ENCODE measurements at regions not wholly inside any gene's neighbourhood (a gene's known extent, or its start where the extent isn't known, plus 50 kb on each side); places are given as distances from the start of the nearest gene placed in this dataset.

DNA sequence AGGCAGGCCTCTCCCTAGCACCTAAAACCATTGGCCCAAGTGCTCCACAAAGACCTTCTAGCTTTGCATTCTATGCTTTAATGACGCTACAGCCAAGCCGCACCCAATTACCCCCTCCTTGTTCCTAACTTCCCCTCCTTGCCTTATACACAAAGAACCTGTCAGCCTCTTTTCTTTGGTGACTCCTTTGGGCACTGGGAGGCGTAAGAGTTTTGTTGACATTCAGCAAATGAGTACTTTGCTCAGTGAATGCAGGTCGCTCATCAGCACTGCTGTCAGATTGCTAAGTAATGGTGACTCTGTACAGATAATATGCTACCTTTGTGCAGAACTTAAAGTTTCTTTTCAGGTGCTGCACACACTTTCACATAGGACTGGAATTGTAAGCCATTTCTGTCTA lies 187.6 kb upstream of the FAM78B start:
- peaks cover 6 to 18% of the 10 kb centered on the region in 2 donors for H3K4me1 ChIP-seq
- intact Hi-C loops (cut with DNase I; ENCODE audit: low total_unique reads) (no loop called here), in situ Hi-C loops (cut with MboI; ENCODE audit: low sequenced_read_pairs in 4 of 4) (no loop called here)
- no peaks in the 10 kb centered on the region for H3K9me3 ChIP-seq
- TF ChIP-seq, protein P1, sequence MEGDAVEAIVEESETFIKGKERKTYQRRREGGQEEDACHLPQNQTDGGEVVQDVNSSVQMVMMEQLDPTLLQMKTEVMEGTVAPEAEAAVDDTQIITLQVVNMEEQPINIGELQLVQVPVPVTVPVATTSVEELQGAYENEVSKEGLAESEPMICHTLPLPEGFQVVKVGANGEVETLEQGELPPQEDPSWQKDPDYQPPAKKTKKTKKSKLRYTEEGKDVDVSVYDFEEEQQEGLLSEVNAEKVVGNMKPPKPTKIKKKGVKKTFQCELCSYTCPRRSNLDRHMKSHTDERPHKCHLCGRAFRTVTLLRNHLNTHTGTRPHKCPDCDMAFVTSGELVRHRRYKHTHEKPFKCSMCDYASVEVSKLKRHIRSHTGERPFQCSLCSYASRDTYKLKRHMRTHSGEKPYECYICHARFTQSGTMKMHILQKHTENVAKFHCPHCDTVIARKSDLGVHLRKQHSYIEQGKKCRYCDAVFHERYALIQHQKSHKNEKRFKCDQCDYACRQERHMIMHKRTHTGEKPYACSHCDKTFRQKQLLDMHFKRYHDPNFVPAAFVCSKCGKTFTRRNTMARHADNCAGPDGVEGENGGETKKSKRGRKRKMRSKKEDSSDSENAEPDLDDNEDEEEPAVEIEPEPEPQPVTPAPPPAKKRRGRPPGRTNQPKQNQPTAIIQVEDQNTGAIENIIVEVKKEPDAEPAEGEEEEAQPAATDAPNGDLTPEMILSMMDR (IDR thresholded peaks at IDR 0.05 in 4 of 5, conservative IDR thresholded peaks at IDR 0.05 in 1 of 5) = no peak
- no peak for TF ChIP-seq POLR2A (IDR thresholded peaks at IDR 0.05)
- no peak overlapping the region for H3K27ac ChIP-seq
- H3K4me3 ChIP-seq = no peak overlapping the region
- ATAC-seq = no peak
- no peaks in the 10 kb centered on the region for H3K36me3 ChIP-seq
- H3K27me3 ChIP-seq = no peaks in the 10 kb centered on the region
- DNase-seq = no peak

DNA sequence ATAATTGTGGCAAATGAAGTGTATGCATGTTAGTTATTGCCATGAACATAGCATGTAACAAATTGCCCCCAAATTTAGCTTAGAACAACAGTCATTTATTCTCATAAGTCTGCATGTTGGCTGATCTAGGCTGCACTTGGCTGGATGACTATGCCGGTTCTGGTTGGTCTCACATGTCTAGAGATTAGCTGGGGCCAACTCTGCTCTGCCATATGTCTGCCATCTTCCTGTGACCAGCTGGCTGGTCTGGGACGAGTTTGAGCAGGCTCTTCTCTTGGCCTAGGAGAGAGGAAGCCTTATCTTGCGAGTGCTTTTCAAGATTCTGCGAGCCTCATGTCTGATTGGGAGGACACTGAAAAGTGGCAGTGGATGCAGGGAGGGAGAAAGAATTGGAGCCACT lies 198.3 kb upstream of the FAM78B start:
- no peak for TF ChIP-seq POLR2A (IDR thresholded peaks at IDR 0.05)
- TF ChIP-seq, protein P1 (IDR thresholded peaks at IDR 0.05 in 4 of 5, conservative IDR thresholded peaks at IDR 0.05 in 1 of 5) = no peak
- ATAC-seq (no peak), DNase-seq (no peak)
- no peaks in the 10 kb centered on the region for H3K4me1 ChIP-seq
- intact Hi-C loops (cut with DNase I; ENCODE audit: low total_unique reads) = no loop called here
- H3K36me3 ChIP-seq = no peaks in the 10 kb centered on the region
- no peak overlapping the region for H3K27ac ChIP-seq
- no peaks in the 10 kb centered on the region for H3K27me3 ChIP-seq
- H3K9me3 ChIP-seq = no peaks in the 10 kb centered on the region
- H3K4me3 ChIP-seq = no peak overlapping the region
- in situ Hi-C loops (cut with MboI; ENCODE audit: low sequenced_read_pairs in 4 of 4) = no loop called here

DNA sequence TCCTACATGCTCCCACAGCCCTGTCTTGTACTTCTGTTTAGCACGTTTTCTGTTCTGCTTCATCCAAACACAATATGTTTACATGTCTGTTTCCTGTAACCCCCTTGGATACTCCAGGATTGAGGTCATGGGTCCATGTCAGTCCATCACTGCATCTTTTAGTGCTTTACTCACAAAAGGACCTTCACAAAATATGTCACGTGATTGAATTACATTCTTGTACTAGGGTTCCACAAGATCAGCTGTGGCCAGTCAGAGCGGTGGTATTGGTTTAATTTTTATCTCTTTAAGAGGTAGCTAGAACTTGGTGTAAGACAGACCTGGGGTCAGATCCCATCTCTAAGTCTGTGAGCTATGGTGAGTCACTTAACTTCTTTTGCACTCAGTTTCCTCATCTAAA lies 201.2 kb upstream of the FAM78B start:
- H3K9me3 ChIP-seq = no peaks in the 10 kb centered on the region
- in situ Hi-C loops (cut with MboI; ENCODE audit: low sequenced_read_pairs in 4 of 4) (no loop called here), intact Hi-C loops (cut with DNase I; ENCODE audit: low total_unique reads) (no loop called here)
- TF ChIP-seq, protein P1 (IDR thresholded peaks at IDR 0.05 in 4 of 5, conservative IDR thresholded peaks at IDR 0.05 in 1 of 5) = no peak
- no peak for TF ChIP-seq POLR2A (IDR thresholded peaks at IDR 0.05)
- no peaks in the 10 kb centered on the region for H3K27me3 ChIP-seq
- DNase-seq (no peak), ATAC-seq (no peak)
- H3K4me3 ChIP-seq = no peak overlapping the region
- H3K4me1 ChIP-seq = no peaks in the 10 kb centered on the region
- H3K36me3 ChIP-seq = no peaks in the 10 kb centered on the region
- no peak overlapping the region for H3K27ac ChIP-seq

DNA sequence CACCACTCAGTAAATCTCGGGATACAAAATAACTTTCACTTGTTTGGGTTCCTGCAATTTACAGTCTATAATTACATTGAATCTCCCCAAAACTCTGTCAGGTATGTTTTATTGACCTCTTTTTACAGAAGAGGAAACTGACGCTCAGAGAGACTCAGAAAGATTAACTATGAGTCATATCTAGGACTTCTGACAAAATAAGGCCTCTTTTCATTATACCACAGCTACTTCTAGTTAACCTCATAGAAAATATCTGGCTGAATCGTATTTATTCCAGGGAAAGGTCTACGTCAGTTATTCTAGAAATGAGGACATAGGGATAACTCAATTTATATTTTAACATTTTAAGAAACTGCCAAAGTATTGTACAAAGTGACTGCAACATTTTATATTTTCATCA lies 211.1 kb upstream of the FAM78B start:
- in situ Hi-C loops (cut with MboI; ENCODE audit: low sequenced_read_pairs in 4 of 4) = no loop called here
- Histone ChIP-seq H3K36me3 (no peaks in the 10 kb centered on the region), H3K27ac (peak overlapping the region in 3 of 4 donors; percentile 80 to 89 (median 86)), H3K4me3 (no peak overlapping the region), H3K4me1 (peaks cover 15 to 41% of the 10 kb centered on the region in 2 donors), H3K27me3 (no peaks in the 10 kb centered on the region), H3K9me3 (no peaks in the 10 kb centered on the region)
- intact Hi-C loops (cut with DNase I; ENCODE audit: low total_unique reads) = loop anchor here (2.0 kb wide), 1 partner anchor 211 kb away; the partner anchor contains the start of gene FAM78B
- TF ChIP-seq, protein P1 (IDR thresholded peaks at IDR 0.05 in 4 of 5, conservative IDR thresholded peaks at IDR 0.05 in 1 of 5) = no peak
- TF ChIP-seq POLR2A (IDR thresholded peaks at IDR 0.05) = no peak
- DNase-seq = no peak
- no peak for ATAC-seq

DNA sequence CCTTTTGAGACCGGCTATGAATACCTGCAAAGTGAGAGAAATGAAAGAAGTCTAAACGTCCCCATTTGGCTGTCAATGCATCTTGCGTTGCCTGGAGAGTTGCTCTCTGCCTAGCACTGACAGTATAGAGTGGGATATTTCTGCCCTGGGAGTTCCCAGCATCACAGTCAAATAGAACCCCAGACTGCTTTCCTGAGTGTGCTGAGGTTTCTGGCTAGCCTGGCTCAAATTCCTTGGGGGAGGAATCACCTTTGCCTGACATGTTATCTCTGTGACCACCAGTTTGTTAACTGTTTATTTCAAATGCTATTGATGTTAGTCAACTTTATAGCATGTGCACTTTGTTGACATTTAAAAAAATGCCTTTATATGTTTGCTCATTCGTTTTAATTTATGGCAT lies 212.0 kb upstream of the FAM78B start:
- H3K4me1 ChIP-seq = peaks cover 15 to 43% of the 10 kb centered on the region in 2 donors
- no peaks in the 10 kb centered on the region for H3K9me3 ChIP-seq
- peak overlapping the region in 1 of 4 donors; percentile 17 for H3K4me3 ChIP-seq
- intact Hi-C loops (cut with DNase I; ENCODE audit: low total_unique reads) = loop anchor here (2.0 kb wide), 1 partner anchor 212 kb away; the partner anchor contains the start of gene FAM78B
- in situ Hi-C loops (cut with MboI; ENCODE audit: low sequenced_read_pairs in 4 of 4) = no loop called here
- H3K27me3 ChIP-seq = no peaks in the 10 kb centered on the region
- H3K27ac ChIP-seq = peak overlapping the region; percentile 74 to 89 (median 83)
- peak; percentile 36 to 60 for ATAC-seq
- no peak for TF ChIP-seq POLR2A (IDR thresholded peaks at IDR 0.05)
- TF ChIP-seq, protein P1 (IDR thresholded peaks at IDR 0.05 in 4 of 5, conservative IDR thresholded peaks at IDR 0.05 in 1 of 5) = no peak
- H3K36me3 ChIP-seq = no peaks in the 10 kb centered on the region
- DNase-seq = no peak

Measured in gastrocnemius medialis (tissue), 4 donors.